Smooth muscle cell (in vitro differentiated cells): ENCODE measurements at regions not wholly inside any gene's neighbourhood (a gene's known extent, or its start where the extent isn't known, plus 50 kb on each side); places are given as distances from the start of the nearest gene placed in this dataset.

Experiments used
- DNase-seq: peaks from one replicate; lab custom pipeline; 2025; ENCODE audit not compliant: unreplicated experiment; lab: John Stamatoyannopoulos, UW
- H2AFZ ChIP-seq: fragments of 200-600 bp; sonication (generic); 2 replicates; pipeline ENCODE4 v1.6.0; 2016; ENCODE audit warnings: antibody characterized with exemption, low read depth, mild to moderate bottlenecking
- H3F3A ChIP-seq: fragments of 200-600 bp; sonication (generic); 2 replicates; pipeline ENCODE4 v1.6.0; 2017; ENCODE audit warnings: antibody characterized with exemption, low read depth
- H3K27ac ChIP-seq: fragments of 200-600 bp; sonication (generic); 2 replicates; pipeline ENCODE4 v1.5.1; 2016; ENCODE audit warnings: low read depth, mild to moderate bottlenecking
- H3K27me3 ChIP-seq: fragments of 200-600 bp; sonication (generic); 2 replicates; pipeline ENCODE4 v1.6.1; 2016; ENCODE audit warnings: low read depth, mild to moderate bottlenecking
- H3K36me3 ChIP-seq: fragments of 200-600 bp; sonication (generic); 2 replicates; pipeline ENCODE4 v1.5.1; 2016; ENCODE audit warnings: low read depth
- H3K4me1 ChIP-seq: fragments of 200-600 bp; sonication (generic); 2 replicates; pipeline ENCODE4 v1.5.1; 2016; ENCODE audit warnings: low read depth
- H3K4me2 ChIP-seq: fragments of 200-600 bp; sonication (generic); 2 replicates; pipeline ENCODE4 v1.6.0; 2016; ENCODE audit warnings: mild to moderate bottlenecking
- H3K4me3 ChIP-seq: fragments of 200-600 bp; sonication (generic); 2 replicates; pipeline ENCODE4 v1.5.1; 2016; ENCODE audit warnings: mild to moderate bottlenecking
- H3K79me2 ChIP-seq: fragments of 200-600 bp; sonication (generic); 2 replicates; pipeline ENCODE4 v1.6.0; 2016; ENCODE audit warnings: low read depth, mild to moderate bottlenecking
- H3K9ac ChIP-seq: fragments of 200-600 bp; sonication (generic); 2 replicates; pipeline ENCODE4 v1.6.0; 2016; ENCODE audit warnings: low read depth
- H3K9me3 ChIP-seq: fragments of 200-600 bp; sonication (generic); replicated peaks from 2 replicates; pipeline ENCODE4 v1.5.1; 2016; ENCODE audit warnings: low read depth
- H4K20me1 ChIP-seq: fragments of 200-600 bp; sonication (generic); 2 replicates; pipeline ENCODE4 v1.6.0; 2016; ENCODE audit warnings: low read depth
- CTCF ChIP-seq: fragments of 200-600 bp; sonication (generic); IDR thresholded peaks from 2 replicates; pipeline ENCODE4 v1.5.1; 2017; ENCODE audit warnings: borderline replicate concordance, mild to moderate bottlenecking, antibody characterized with exemption; ENCODE audit not compliant: insufficient read depth, poor library complexity, severe bottlenecking
- WGBS: methylation state at CpG from one replicate; pipeline ENCODE4 v1.1.7; 2016; ENCODE audit warnings: low lambda C conversion rate; 5-methylcytosine and 5-hydroxymethylcytosine counted together

- DNase-seq, result no peak
- TF ChIP-seq CTCF, result no peak
- H3K9ac ChIP-seq, result no peak overlapping the region
- no peaks in the 10 kb centered on the region for H4K20me1 ChIP-seq
- H3K27ac ChIP-seq, result no peak overlapping the region
- H2AFZ ChIP-seq, result no peak overlapping the region
- H3K9me3 ChIP-seq, result no peaks in the 10 kb centered on the region
- no peaks in the 10 kb centered on the region for H3K79me2 ChIP-seq
- 94% methylated on average over 12 of the region's 12 CpGs for WGBS
- H3F3A ChIP-seq, result no peaks in the 10 kb centered on the region
- no peaks in the 10 kb centered on the region for H3K4me1 ChIP-seq
- H3K4me2 ChIP-seq, result no peak overlapping the region
- H3K27me3 ChIP-seq, result no peaks in the 10 kb centered on the region
- no peak overlapping the region for H3K4me3 ChIP-seq
- no peaks in the 10 kb centered on the region for H3K36me3 ChIP-seq
Measured at GRCh38 chr13:107170270-107170931, 602.5 kb upstream of the ARGLU1 start.

- WGBS, result 82% methylated on average over 2 of the region's 2 CpGs
- no peaks in the 10 kb centered on the region for H3K79me2 ChIP-seq
- no peaks in the 10 kb centered on the region for H3K36me3 ChIP-seq
- H3K27ac ChIP-seq, result no peak overlapping the region
- H3K9me3 ChIP-seq, result no peaks in the 10 kb centered on the region
- H4K20me1 ChIP-seq, result no peaks in the 10 kb centered on the region
- H2AFZ ChIP-seq, result no peak overlapping the region
- no peak for TF ChIP-seq CTCF
- H3K4me3 ChIP-seq, result no peak overlapping the region
- no peak for DNase-seq
- H3K27me3 ChIP-seq, result no peaks in the 10 kb centered on the region
- H3F3A ChIP-seq, result no peaks in the 10 kb centered on the region
- no peaks in the 10 kb centered on the region for H3K4me1 ChIP-seq
- H3K4me2 ChIP-seq, result no peak overlapping the region
- H3K9ac ChIP-seq, result no peak overlapping the region
Measured at GRCh38 chr13:107157271-107157670, 589.3 kb upstream of the ARGLU1 start.

- H3K9ac ChIP-seq, result no peak overlapping the region
- H3K4me2 ChIP-seq, result no peak overlapping the region
- no peaks in the 10 kb centered on the region for H3K27me3 ChIP-seq
- no peaks in the 10 kb centered on the region for H4K20me1 ChIP-seq
- no peak overlapping the region for H2AFZ ChIP-seq
- DNase-seq, result no peak
- H3K27ac ChIP-seq, result no peak overlapping the region
- H3F3A ChIP-seq, result no peaks in the 10 kb centered on the region
- H3K36me3 ChIP-seq, result no peaks in the 10 kb centered on the region
- H3K4me3 ChIP-seq, result no peak overlapping the region
- H3K79me2 ChIP-seq, result no peaks in the 10 kb centered on the region
- no peaks in the 10 kb centered on the region for H3K4me1 ChIP-seq
- peak; percentile 35 for TF ChIP-seq CTCF
- no peaks in the 10 kb centered on the region for H3K9me3 ChIP-seq
Measured at GRCh38 chr13:107144432-107144831, 576.5 kb upstream of the ARGLU1 start.

GRCh38 chr13:107141767-107142166, 573.8 kb upstream of the ARGLU1 start:
- H3K4me1 ChIP-seq, result no peaks in the 10 kb centered on the region
- no peaks in the 10 kb centered on the region for H3K27me3 ChIP-seq
- no peak for DNase-seq
- no peaks in the 10 kb centered on the region for H3K36me3 ChIP-seq
- no peaks in the 10 kb centered on the region for H3F3A ChIP-seq
- H3K4me2 ChIP-seq, result no peak overlapping the region
- WGBS, result 89% methylated on average over 3 of the region's 3 CpGs
- no peak overlapping the region for H3K4me3 ChIP-seq
- no peaks in the 10 kb centered on the region for H3K79me2 ChIP-seq
- H3K9me3 ChIP-seq, result no peaks in the 10 kb centered on the region
- no peak overlapping the region for H3K27ac ChIP-seq
- no peak for TF ChIP-seq CTCF
- H3K9ac ChIP-seq, result no peak overlapping the region
- H4K20me1 ChIP-seq, result no peaks in the 10 kb centered on the region
- no peak overlapping the region for H2AFZ ChIP-seq
